OCI-M2 (cell line): ENCODE measurements at regions not wholly inside any gene's neighbourhood (a gene's known extent, or its start where the extent isn't known, plus 50 kb on each side); places are given as distances from the start of the nearest gene placed in this dataset.
"Not testable (repeated sequence)": the region's sequence is repeated elsewhere in the genome, so short reads cannot be mapped to it uniquely, and the experiment has no call there.

ENCODE experiments used
- DNase-seq: peaks from one replicate; lab custom pipeline; 2025; ENCODE audit not compliant: unreplicated experiment; lab: John Stamatoyannopoulos, UW

GRCh38 chrX:40885989-40886388, 150.6 kb upstream of the MED14 start:
- DNase-seq = no peak

- no peak for DNase-seq
Observed at GRCh38 chrX:40887476-40887875, 152.1 kb upstream of the MED14 start.

GRCh38 chrX:40891798-40892197, 156.5 kb upstream of the MED14 start:
- no peak for DNase-seq

GRCh38 chrX:40893251-40893910, 158.0 kb upstream of the MED14 start:
- no peak for DNase-seq

- DNase-seq = no peak
Observed at GRCh38 chrX:40895246-40895645, 159.9 kb upstream of the MED14 start.

GRCh38 chrX:40897718-40898270, 162.5 kb upstream of the MED14 start:
- DNase-seq = no peak

GRCh38 chrX:40904739-40905138, 169.4 kb upstream of the MED14 start:
- not testable (repeated sequence) for DNase-seq

- no peak for DNase-seq
Observed at GRCh38 chrX:40908026-40908425, 172.7 kb upstream of the MED14 start.

GRCh38 chrX:40908857-40909475, 173.6 kb upstream of the MED14 start:
- DNase-seq = no peak

- DNase-seq = no peak
Observed at GRCh38 chrX:40912166-40912565, 173.1 kb upstream of the USP9X start.

- no peak for DNase-seq
Observed at GRCh38 chrX:40912576-40912975, 172.7 kb upstream of the USP9X start.

- no peak for DNase-seq
Observed at GRCh38 chrX:40920351-40920750, 164.9 kb upstream of the USP9X start.

- DNase-seq = no peak
Observed at GRCh38 chrX:40922307-40922706, 162.9 kb upstream of the USP9X start.

- not testable (repeated sequence) for DNase-seq
Observed at GRCh38 chrX:40926739-40927427, 158.4 kb upstream of the USP9X start.

GRCh38 chrX:40928076-40928475, 157.2 kb upstream of the USP9X start:
- DNase-seq = no peak

- DNase-seq = no peak
Observed at GRCh38 chrX:40931921-40932320, 153.3 kb upstream of the USP9X start.

- DNase-seq = no peak
Observed at GRCh38 chrX:40933132-40933705, 152.0 kb upstream of the USP9X start.

GRCh38 chrX:40933706-40934425, 151.4 kb upstream of the USP9X start:
- DNase-seq = peak; percentile 47

GRCh38 chrX:40936827-40937226, 148.4 kb upstream of the USP9X start:
- no peak for DNase-seq

- no peak for DNase-seq
Observed at GRCh38 chrX:40938423-40938822, 146.8 kb upstream of the USP9X start.

- DNase-seq = no peak
Observed at GRCh38 chrX:40943093-40943641, 142.1 kb upstream of the USP9X start.
